ENCODE measurements at regions not wholly inside any gene's neighbourhood (a gene's known extent, or its start where the extent isn't known, plus 50 kb on each side); places are given as distances from the start of the nearest gene placed in this dataset.

DNA sequence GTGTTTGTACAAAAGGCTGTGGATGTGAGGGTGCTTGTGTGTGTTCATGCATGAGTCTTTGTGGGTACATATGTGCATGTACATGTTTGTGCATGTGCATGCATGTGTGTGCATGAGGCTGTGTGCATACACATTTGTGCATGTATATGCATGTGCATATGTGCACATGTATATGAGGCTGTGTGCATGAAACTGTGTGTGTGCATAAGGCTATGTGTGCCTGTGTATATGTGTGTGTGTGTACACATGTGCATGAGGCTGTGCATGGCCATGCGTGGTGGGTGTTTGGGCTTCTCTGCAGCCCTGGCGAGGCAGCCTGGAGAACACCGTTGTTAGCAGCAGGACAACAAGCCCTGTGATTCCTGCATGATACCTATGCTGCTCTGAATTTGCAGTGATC lies 207.7 kb upstream of the ADCY1 start:
- TF ChIP-seq, protein P1, sequence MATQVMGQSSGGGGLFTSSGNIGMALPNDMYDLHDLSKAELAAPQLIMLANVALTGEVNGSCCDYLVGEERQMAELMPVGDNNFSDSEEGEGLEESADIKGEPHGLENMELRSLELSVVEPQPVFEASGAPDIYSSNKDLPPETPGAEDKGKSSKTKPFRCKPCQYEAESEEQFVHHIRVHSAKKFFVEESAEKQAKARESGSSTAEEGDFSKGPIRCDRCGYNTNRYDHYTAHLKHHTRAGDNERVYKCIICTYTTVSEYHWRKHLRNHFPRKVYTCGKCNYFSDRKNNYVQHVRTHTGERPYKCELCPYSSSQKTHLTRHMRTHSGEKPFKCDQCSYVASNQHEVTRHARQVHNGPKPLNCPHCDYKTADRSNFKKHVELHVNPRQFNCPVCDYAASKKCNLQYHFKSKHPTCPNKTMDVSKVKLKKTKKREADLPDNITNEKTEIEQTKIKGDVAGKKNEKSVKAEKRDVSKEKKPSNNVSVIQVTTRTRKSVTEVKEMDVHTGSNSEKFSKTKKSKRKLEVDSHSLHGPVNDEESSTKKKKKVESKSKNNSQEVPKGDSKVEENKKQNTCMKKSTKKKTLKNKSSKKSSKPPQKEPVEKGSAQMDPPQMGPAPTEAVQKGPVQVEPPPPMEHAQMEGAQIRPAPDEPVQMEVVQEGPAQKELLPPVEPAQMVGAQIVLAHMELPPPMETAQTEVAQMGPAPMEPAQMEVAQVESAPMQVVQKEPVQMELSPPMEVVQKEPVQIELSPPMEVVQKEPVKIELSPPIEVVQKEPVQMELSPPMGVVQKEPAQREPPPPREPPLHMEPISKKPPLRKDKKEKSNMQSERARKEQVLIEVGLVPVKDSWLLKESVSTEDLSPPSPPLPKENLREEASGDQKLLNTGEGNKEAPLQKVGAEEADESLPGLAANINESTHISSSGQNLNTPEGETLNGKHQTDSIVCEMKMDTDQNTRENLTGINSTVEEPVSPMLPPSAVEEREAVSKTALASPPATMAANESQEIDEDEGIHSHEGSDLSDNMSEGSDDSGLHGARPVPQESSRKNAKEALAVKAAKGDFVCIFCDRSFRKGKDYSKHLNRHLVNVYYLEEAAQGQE (IDR thresholded peaks at IDR 0.05; ENCODE audit: borderline replicate concordance in 1 of 2, low read depth in 1 of 2, low read length in 2 of 2), result no peak
- TF ChIP-seq ELF3 (CRISPR knock-in tag; IDR thresholded peaks at IDR 0.05) (no peak), ZNF557 (CRISPR knock-in tag; IDR thresholded peaks at IDR 0.05) (no peak), ATF7 (IDR thresholded peaks at IDR 0.05) (no peak), ATF7 (CRISPR knock-in tag; IDR thresholded peaks at IDR 0.05) (no peak), XBP1 (CRISPR knock-in tag; IDR thresholded peaks at IDR 0.05) (no peak), ZNF205 (CRISPR knock-in tag; IDR thresholded peaks at IDR 0.05) (no peak), ZNF768 (CRISPR knock-in tag; IDR thresholded peaks at IDR 0.05) (no peak)
- TF ChIP-seq, protein P2, sequence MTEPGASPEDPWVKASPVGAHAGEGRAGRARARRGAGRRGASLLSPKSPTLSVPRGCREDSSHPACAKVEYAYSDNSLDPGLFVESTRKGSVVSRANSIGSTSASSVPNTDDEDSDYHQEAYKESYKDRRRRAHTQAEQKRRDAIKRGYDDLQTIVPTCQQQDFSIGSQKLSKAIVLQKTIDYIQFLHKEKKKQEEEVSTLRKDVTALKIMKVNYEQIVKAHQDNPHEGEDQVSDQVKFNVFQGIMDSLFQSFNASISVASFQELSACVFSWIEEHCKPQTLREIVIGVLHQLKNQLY (CRISPR knock-in tag; IDR thresholded peaks at IDR 0.05), result no peak
